GM13977 (cell line): ENCODE measurements at regions not wholly inside any gene's neighbourhood (a gene's known extent, or its start where the extent isn't known, plus 50 kb on each side); places are given as distances from the start of the nearest gene placed in this dataset.

ENCODE experiments used
- DNase-seq: peaks from one replicate; pipeline ENCODE4 v3.0.0; 2012; ENCODE audit warnings: low spot score
- in situ Hi-C: fragments of 300-500 bp; cut with MboI; formaldehyde crosslinking; loops from one replicate; pipeline ENCODE4 v1.12.0; 2022; ENCODE audit warnings: low sequenced_read_pairs, low pct_unique_long_range_greater_than_20kb, mixed read lengths, inconsistent platforms; ENCODE audit not compliant: unreplicated experiment
- TF ChIP-seq, protein P1 (sequence below): IDR thresholded peaks from 2 replicates; pipeline ENCODE4 v1.5.1; 2012; ENCODE audit warnings: mild to moderate bottlenecking, control low read depth; ENCODE audit not compliant: insufficient read depth; ENCODE audit errors: extremely low read depth, missing control alignments

GRCh38 chr2:111634050-111634794 is 249.8 kb downstream of the ANAPC1 start:
- DNase-seq, result no peak
- TF ChIP-seq, protein P1, sequence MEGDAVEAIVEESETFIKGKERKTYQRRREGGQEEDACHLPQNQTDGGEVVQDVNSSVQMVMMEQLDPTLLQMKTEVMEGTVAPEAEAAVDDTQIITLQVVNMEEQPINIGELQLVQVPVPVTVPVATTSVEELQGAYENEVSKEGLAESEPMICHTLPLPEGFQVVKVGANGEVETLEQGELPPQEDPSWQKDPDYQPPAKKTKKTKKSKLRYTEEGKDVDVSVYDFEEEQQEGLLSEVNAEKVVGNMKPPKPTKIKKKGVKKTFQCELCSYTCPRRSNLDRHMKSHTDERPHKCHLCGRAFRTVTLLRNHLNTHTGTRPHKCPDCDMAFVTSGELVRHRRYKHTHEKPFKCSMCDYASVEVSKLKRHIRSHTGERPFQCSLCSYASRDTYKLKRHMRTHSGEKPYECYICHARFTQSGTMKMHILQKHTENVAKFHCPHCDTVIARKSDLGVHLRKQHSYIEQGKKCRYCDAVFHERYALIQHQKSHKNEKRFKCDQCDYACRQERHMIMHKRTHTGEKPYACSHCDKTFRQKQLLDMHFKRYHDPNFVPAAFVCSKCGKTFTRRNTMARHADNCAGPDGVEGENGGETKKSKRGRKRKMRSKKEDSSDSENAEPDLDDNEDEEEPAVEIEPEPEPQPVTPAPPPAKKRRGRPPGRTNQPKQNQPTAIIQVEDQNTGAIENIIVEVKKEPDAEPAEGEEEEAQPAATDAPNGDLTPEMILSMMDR, result no peak
- in situ Hi-C loops, result no loop called here

- in situ Hi-C loops, result no loop called here
- no peak for DNase-seq
- TF ChIP-seq, protein P1, result no peak
Observed at GRCh38 chr2:111634995-111635538, 248.9 kb downstream of the ANAPC1 start.

- in situ Hi-C loops, result no loop called here
- TF ChIP-seq, protein P1, result no peak
- DNase-seq, result no peak
Observed at GRCh38 chr2:111636905-111637304, 247.1 kb downstream of the ANAPC1 start.

GRCh38 chr2:111638274-111638877 is 245.6 kb downstream of the ANAPC1 start:
- in situ Hi-C loops, result no loop called here
- TF ChIP-seq, protein P1, result no peak
- DNase-seq, result no peak

- DNase-seq, result no peak
- in situ Hi-C loops, result no loop called here
- TF ChIP-seq, protein P1, result no peak
Observed at GRCh38 chr2:111640480-111640879, 243.5 kb downstream of the ANAPC1 start.

- DNase-seq, result no peak
- in situ Hi-C loops, result no loop called here
- TF ChIP-seq, protein P1, result no peak
Observed at GRCh38 chr2:111642586-111643327, 241.2 kb downstream of the ANAPC1 start.
